K562 (cell line): ENCODE measurements at regions not wholly inside any gene's neighbourhood (a gene's known extent, or its start where the extent isn't known, plus 50 kb on each side); places are given as distances from the start of the nearest gene placed in this dataset.
A peak's percentile ranks its signal among the peaks of the same experiment; 100 is the strongest.

Experiments
- ARID1B ChIP-seq: fragments of 450-650 bp; IDR thresholded peaks from 2 replicates; pipeline ENCODE4 v1.6.1; 2016; ENCODE audit warnings: antibody characterized with exemption, mild to moderate bottlenecking, inconsistent platforms
- ATF2 ChIP-seq: sonication (generic); formaldehyde crosslinking; IDR thresholded peaks from 2 replicates; pipeline ENCODE4 v1.8.1; 2022; ENCODE audit warnings: missing genetic modification reagents
- ATF3 ChIP-seq, 2 experiments: fragments of 450-650 bp in 1 of 2; sonication (generic) in 1 of 2; formaldehyde crosslinking in 1 of 2; IDR thresholded peaks in 1 of 2; conservative IDR thresholded peaks in 1 of 2; 2 replicates each; pipeline versions ENCODE4 v1.6.1 to v1.8.1; 2016 to 2023; ENCODE audit warnings: mild to moderate bottlenecking in 2 of 2, moderate library complexity in 2 of 2, inconsistent platforms in 1 of 2, missing genetic modification reagents in 1 of 2
- ATF7 ChIP-seq: fragments of 450-650 bp; IDR thresholded peaks from 2 replicates; pipeline ENCODE4 v1.7.1; 2014; ENCODE audit warnings: mild to moderate bottlenecking, moderate library complexity
- BMI1 ChIP-seq: fragments of 150-350 bp; IDR thresholded peaks from 2 replicates; pipeline ENCODE4 v1.6.1; 2014; ENCODE audit warnings: low read length
- BRF2 ChIP-seq: IDR thresholded peaks from 3 replicates; pipeline ENCODE4 v1.6.1; 2011; ENCODE audit warnings: borderline replicate concordance, mild to moderate bottlenecking; ENCODE audit not compliant: insufficient read length, insufficient read depth
- C11orf30 ChIP-seq: fragments of 450-650 bp; IDR thresholded peaks from 2 replicates; pipeline ENCODE4 v1.6.1; 2016; ENCODE audit warnings: low read depth, mild to moderate bottlenecking
- CBFB ChIP-seq: sonication (generic); formaldehyde crosslinking; IDR thresholded peaks from 2 replicates; pipeline ENCODE4 v1.4.0; 2020; ENCODE audit warnings: mild to moderate bottlenecking, missing genetic modification reagents
- CGGBP1 ChIP-seq: fragments of 250-450 bp; sonication (Bioruptor Pico); IDR thresholded peaks from 2 replicates; pipeline ENCODE4 v1.9.0; 2021; ENCODE audit warnings: mild to moderate bottlenecking
- DDX20 ChIP-seq: fragments of 450-650 bp; IDR thresholded peaks from 2 replicates; pipeline ENCODE4 v1.6.1; 2016; ENCODE audit warnings: missing genetic modification characterization, low read depth, mild to moderate bottlenecking, missing compliant biosample characterization, moderate library complexity
- MTA2 ChIP-seq: fragments of 450-650 bp; IDR thresholded peaks from 2 replicates; pipeline ENCODE4 v1.6.1; 2016; ENCODE audit warnings: low read depth
- POLR2G ChIP-seq: fragments of 200-400 bp; formaldehyde crosslinking; IDR thresholded peaks from 2 replicates; pipeline ENCODE4 v1.6.1; 2017; ENCODE audit warnings: low read depth, mild to moderate bottlenecking, antibody characterized with exemption, low read length, moderate library complexity
- PPARD ChIP-seq: fragments of 250-450 bp; sonication (Bioruptor Pico); IDR thresholded peaks from 2 replicates; pipeline ENCODE4 v1.8.0; 2022; ENCODE audit warnings: inconsistent platforms, mild to moderate bottlenecking, moderate library complexity
- PYGO2 ChIP-seq: fragments of 450-650 bp; IDR thresholded peaks from 2 replicates; pipeline ENCODE4 v1.6.1; 2016; ENCODE audit warnings: mild to moderate bottlenecking, missing genetic modification characterization, moderate library complexity, missing compliant biosample characterization
- RBM25 ChIP-seq: fragments of 200-400 bp; formaldehyde crosslinking; IDR thresholded peaks from 2 replicates; pipeline ENCODE4 v1.6.1; 2018; ENCODE audit warnings: low read length, low read depth, moderate library complexity; ENCODE audit not compliant: severe bottlenecking
- SNRNP70 ChIP-seq: fragments of 200-400 bp; formaldehyde crosslinking; optimal IDR thresholded peaks from 2 replicates; pipeline ENCODE3; 2017; ENCODE audit warnings: low read depth, low read length
- SREBF2 ChIP-seq: sonication (generic); formaldehyde crosslinking; IDR thresholded peaks from 2 replicates; pipeline ENCODE4 v1.4.0; 2020; ENCODE audit warnings: mild to moderate bottlenecking, missing genetic modification reagents
- TAF15 ChIP-seq: fragments of 200-400 bp; formaldehyde crosslinking; IDR thresholded peaks from 2 replicates; pipeline ENCODE4 v1.6.1; 2017; ENCODE audit warnings: mild to moderate bottlenecking, low read depth, low read length, moderate library complexity
- ZBTB34 ChIP-seq: fragments of 250-450 bp; sonication (Bioruptor Pico); IDR thresholded peaks from 2 replicates; pipeline ENCODE4 v1.8.0; 2021; ENCODE audit warnings: mild to moderate bottlenecking, moderate library complexity
- TF ChIP-seq, protein P1 (sequence below), 2 experiments: fragments of 450-650 bp in 1 of 2; sonication (generic) in 1 of 2; formaldehyde crosslinking; conservative IDR thresholded peaks; 2 replicates each; pipeline versions ENCODE4 v1.4.0 to v1.8.1; 2020 to 2022; ENCODE audit warnings: mild to moderate bottlenecking in 1 of 2, missing genetic modification reagents in 1 of 2

- TF ChIP-seq BMI1 (no peak), CBFB (CRISPR knock-in tag) (no peak), C11orf30 (no peak), ATF7 (peak; percentile 98), BRF2 (no peak), ATF3 (IDR thresholded peaks at IDR 0.05) (peak; percentile 92), ATF3 (CRISPR knock-in tag; conservative IDR thresholded peaks at IDR 0.05) (peak; percentile 68; the same call in 1 of the 2 replicates), TAF15 (no peak), POLR2G (no peak), ARID1B (peak; percentile 95), MTA2 (peak; percentile 71), ZBTB34 (CRISPR knock-in tag) (no peak), PYGO2 (tag) (no peak), RBM25 (no peak), PPARD (CRISPR knock-in tag) (no peak), SREBF2 (CRISPR knock-in tag) (no peak), CGGBP1 (CRISPR knock-in tag) (no peak), ATF2 (CRISPR knock-in tag) (no peak), DDX20 (tag) (no peak), SNRNP70 (no peak)
- TF ChIP-seq, protein P1, sequence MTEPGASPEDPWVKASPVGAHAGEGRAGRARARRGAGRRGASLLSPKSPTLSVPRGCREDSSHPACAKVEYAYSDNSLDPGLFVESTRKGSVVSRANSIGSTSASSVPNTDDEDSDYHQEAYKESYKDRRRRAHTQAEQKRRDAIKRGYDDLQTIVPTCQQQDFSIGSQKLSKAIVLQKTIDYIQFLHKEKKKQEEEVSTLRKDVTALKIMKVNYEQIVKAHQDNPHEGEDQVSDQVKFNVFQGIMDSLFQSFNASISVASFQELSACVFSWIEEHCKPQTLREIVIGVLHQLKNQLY (CRISPR knock-in tag; conservative IDR thresholded peaks at IDR 0.05) = no peak
These were observed 149.9 kb downstream of the RPS12 start (continued) for GRCh38 chr6:132964101-132964867.
